Left lobe of liver (tissue), 2 donors: ENCODE measurements at regions not wholly inside any gene's neighbourhood (a gene's known extent, or its start where the extent isn't known, plus 50 kb on each side); places are given as distances from the start of the nearest gene placed in this dataset.
"Not testable (repeated sequence)": the region's sequence is repeated elsewhere in the genome, so short reads cannot be mapped to it uniquely, and the experiment has no call there.

Experiments used
- ATAC-seq: fragments of 200-7000 bp; cut with Tn5 transposase; one replicate; pipeline ENCODE4 v1.9.1; 2020; ENCODE audit warnings: mild to moderate bottlenecking, moderate library complexity
- DNase-seq: peaks from one replicate; pipeline ENCODE4 v3.0.0-alpha.2; 2020; ENCODE audit warnings: low spot score
- donor health status: DM: no; HTN: no; CAD: no; lungs with moderate emphysema.
- donor health status: DM: no; HTN: yes; CAD: no.

DNA sequence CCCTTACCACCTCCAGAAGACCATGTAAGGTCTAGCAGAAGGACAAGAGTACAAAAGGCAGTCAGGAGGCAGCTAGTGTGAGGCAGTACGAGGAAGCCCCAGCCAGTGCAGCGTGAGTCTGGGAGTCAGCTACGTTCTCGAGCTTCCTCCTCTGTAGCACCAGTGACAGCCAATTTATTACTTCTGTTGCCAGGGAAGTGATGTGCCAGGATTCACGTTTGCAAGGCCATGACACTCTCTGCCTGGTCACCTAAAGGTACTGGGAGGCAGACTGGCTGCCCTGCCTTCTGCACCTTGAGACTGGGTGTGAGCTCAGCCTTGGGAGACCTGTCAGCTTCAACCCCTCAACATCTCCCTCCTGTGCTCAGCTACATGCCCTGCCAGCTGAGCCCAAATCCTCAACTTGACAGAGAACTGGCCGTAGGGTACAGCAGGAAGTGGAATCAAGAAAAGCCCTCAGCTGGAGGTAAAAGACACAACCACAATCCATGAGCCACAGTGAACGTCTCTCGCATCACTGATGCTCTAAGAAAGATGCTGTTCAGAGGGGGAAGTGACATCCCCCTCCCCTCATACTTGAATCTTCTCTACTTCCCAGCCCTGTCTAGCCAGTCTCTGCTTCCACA, 182.5 kb upstream of the RGS6 start:
- DNase-seq (no peak), ATAC-seq (no peak)

DNA sequence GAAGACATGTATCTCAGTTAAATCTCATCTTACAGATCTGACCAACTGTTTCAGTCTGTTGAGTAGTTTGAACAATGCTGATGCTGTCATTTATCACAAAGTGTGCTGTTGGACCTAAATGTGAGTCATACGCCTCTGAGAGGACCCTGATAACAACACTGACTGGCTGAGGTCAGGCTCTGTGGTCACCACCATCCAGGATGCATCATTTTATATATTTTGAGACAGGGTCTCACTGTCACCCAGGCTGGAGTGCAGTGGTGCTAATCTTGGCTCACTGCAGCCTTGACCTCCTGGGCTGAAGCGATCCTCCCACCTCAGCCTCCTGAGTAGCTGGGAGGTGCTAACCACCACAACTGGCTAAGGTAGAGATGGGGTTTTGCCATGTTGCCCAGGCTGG, 181.0 kb upstream of the RGS6 start:
- ATAC-seq (no peak), DNase-seq (no peak)

DNA sequence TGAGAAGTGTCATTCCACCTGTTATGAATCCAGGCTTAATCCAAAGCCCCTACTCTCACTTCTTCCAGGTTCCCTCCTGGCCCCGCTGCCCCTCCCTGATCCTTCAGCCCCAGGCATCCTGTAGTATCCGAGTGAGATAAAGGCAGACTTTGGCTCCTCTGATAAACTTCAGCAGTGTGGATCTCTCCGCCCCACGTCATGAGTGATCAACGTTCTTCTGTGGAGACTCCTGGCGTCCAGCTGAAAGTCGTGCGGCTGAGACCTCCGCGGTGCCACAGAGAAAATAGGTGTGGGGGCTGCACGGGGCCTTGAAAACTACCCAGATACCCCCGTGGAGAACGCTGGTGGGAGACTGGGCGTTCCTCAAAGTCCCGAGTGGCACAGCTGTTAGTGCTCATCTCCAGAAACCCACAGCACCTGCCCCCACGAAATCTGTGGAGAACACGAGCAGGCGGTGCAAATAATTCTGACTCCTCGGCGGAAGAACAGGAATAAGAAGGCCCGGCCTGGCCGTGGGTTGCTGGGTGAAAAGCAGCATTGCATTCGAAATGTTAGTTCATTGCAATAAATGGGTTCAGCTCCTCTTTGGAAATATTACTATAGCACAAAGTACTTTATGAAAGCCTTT, 180.0 kb upstream of the RGS6 start:
- no peak for ATAC-seq
- DNase-seq, result no peak

DNA sequence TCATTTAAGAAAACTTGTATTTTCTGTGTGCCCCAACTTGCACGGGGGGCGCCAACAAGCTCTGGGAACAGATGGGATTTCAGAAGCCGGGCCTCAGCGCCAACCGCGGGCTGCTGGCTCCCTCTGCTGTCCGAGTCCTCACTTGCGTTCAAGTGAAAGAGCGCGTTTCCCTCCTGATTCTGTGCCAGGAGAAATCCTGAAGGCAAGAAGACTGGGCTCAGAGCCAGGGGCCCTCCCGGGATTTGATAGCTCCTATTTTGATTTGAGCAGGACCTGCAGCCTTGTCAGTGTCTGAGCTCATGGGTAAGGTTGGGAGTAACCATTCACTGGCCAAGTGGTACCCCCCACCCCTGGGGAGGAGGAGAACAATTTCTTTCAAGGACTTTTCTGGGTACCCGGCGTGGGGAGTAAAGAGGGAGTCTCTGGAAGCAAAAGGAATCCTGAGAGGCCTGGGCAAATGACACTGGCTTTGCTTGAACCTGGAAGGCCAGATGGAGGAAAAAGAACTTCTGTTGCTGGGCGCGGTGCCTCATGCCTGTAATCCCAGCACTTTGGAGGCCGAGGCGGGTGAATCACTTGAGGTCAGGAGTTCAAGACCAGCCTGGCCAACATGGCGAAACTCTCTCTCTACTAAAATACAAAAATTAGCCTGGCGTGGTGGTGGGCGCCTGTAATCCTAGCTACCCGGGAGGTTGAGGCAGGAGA, 179.0 kb upstream of the RGS6 start:
- peak; percentile 83 for DNase-seq
- ATAC-seq, result peak; percentile 98

DNA sequence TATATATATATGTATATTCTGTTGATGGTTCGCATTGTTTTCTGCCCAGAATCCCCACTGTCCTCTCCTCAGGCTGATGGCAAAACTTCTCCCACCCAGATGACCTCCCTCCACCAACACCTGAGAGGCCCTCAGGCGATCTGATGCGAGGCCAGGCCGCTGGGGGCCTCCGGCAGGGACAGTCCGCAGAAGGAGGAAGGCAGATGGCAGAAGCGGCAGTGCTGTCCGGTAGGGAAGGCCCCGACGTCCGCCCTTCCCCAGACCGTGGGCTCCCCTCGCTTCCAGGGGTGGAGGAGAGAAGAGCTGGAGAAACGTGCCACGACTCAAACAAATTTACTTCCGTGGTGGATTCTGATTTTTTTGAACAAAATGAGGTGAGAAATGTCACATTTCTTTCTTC, 178.3 kb upstream of the RGS6 start:
- ATAC-seq, result no peak
- no peak for DNase-seq

DNA sequence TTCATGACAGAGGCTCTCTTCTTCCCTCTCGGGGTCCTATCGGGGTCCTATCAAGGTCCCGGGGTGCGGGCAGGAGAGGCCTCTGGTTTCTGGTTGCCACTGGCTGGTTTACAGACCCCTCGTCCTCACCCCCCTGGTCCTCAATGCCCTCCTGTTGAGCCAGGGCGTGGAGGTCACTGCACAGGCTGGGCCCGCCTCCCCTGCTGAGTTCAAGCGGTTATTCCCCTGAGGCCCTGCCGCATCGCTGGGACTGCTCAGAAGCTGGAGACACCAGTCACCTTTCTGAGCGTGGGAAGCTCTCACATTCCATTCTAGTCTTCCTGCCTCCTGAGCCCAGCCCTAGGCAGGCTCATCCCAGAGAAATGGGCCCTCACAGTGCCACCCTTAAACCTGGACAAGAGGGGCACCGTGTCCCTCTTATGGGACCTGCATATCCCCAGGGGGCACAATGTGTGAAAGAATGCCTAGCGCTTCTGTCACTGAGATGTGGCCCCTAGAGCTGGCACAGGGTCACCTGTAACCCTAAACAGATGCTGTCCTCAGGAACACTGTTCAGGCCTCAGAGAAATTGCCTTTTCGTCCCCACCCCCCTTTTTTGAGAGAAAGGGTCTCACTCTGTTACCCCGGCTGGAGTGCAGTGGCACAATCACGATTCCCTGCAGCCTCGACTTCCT, 177.7 kb upstream of the RGS6 start:
- ATAC-seq, result no peak
- DNase-seq, result no peak

DNA sequence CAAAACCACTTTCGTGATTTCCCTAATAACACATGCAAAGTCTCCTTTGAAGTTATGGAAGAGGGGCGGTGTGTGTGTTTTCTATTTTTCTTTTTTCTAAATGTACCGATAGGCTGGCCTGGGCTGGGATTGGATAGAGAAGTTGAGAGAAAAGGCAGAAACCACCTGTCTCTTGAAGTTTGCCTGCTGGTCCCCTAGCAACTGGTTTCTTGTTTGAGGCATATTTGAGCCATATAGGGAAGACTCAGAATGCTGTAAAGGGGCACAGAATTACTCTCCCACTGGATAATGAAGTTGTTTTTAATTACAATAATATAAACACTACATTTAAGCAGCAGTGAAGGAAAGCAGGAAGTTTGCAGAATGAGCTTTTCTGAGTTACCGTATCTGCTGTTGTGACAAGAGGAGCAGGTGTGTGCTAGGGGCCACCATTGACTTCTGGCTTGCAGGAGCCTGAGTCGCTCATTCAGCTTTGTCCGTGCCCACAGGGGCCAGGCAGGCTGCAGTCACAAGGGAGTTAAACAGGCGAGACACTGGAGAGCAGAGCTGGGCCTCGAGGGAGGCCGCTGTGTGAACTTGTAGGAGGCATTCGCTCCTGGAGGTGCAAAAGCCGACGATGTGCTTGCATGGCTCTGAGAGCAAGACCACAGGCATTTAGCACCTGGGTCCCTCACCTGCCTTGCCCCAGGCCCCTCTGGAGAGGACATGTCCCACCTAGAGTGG, 173.8 kb upstream of the RGS6 start:
- DNase-seq, result no peak
- no peak for ATAC-seq

DNA sequence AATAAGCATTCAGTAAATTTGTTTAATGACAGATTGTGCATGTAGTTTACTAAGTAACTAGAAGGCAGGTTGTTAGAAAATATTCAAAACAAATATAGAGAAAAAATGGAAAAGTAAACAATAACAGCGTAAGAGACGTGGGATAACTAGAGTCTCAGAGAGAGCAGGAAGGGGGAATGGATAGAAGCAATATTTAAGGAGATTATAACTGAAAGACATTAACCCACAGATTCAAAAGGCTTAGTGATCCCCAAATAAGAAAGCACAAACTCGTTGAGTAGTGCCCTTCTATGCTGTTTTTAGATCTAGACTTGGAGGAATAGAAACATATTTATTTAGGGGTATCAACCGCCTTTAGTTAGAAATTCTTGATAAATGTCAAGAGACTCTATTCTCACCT, 169.7 kb upstream of the RGS6 start:
- no peak for DNase-seq
- no peak for ATAC-seq

DNA sequence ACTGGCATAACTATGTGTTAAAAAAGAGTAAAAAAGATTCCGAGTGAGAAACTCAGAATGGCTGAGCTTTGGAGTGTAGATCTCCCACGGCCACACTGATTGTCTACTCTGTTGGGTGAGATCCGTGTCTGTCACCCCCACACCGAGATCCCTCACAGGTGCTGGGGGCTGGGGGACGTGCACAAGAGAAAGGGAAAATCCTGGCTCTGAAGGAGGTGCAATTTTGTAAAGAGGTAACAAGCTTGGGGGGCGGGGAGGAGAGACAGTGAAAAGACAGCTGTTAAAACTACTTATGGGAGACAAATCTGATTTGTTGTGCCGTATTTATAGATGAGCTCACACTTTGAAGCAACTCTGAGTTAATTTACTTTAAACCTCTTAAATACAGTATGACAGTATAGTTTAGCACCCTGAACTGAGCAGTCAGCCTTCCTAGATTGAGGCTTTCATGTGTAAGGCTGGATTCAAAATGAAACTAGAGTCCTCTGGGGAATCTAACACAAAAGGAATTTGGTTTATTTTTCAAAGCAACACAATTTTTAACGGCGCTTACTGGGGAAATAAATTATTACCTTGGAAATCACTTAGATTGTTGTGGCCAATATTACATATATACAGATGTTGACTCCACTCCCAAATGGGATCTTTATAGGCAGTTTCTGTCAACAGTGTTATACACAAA, 167.4 kb upstream of the RGS6 start:
- no peak for DNase-seq
- peak; percentile 50 for ATAC-seq

DNA sequence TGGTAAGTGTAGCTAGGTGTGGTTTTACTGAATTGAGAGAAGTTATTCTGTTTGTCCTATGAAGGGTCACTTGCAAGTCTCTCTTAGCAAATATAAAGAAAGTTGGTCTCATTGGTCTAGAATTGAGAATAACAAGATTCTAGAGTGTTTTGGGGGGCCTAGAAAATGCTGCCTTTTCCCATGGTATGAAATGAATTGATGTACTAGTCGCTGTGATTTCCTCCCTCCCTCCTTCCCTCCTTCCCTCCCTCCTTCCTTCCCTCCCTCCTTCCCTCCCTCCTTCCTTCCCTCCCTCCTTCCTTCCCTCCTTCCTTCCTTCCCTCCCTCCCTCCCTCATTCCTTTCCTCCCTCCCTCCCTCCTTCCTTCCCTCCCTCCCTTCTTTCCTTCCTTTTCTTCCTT, 166.7 kb upstream of the RGS6 start:
- ATAC-seq (no peak), DNase-seq (no peak)

DNA sequence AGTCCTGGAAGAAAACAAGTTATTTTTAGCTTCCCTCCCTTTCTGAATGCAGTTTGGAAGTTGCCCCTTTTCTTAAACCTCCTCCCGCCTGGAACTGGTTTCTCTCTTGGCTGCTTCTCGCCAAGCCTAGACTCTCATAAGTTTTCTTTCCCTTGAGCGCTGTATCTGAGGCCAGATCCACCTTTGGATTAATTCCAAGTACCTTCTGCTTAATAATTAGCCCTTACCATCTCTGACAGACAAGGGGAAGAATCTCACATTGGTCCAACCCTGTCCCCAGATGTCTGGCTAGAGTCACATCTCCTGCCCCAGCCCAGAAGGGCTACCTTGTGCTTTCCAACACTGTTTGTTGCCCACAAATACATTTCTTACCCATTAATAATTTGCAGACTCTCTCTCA, 161.8 kb upstream of the RGS6 start:
- no peak for DNase-seq
- no peak for ATAC-seq

DNA sequence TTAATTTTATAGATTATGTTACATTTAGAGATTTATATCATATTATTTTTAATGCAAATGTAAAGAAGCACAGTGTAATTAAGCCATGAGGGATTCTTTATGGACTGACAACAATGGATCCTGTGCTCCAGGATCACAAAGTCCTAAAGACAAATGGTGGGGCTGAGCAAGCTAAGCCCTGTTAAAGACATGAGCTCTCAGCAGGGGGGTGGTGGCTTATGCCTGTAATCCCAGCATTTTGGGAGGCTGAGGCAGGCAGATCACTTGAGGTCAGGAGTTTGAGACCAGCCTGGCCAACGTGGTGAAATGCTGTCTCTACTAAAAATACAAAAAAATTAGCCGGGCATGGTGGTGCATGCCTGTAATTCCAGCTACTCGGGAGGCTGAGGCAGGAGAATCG, 160.8 kb upstream of the RGS6 start:
- not testable (repeated sequence) for DNase-seq, ATAC-seq

DNA sequence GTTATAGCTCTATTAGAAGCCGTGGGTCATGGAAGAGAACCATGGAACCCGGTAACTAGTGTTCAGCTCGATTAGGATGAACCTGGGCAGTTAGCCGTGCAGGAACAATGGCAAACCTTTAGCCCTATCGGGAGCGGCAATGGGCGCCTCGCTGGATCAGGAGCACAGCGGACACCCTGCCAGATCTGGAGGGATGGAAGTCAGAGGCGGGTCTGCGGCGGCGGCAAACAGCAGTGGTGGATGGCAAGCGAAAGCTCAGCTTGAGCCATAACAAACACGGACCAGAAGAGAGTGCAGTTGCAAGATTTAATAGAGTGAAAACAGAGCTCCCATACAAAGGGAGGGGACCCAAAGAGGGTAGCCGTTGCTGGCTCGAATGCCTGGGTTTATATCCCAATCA, 160.2 kb upstream of the RGS6 start:
- ATAC-seq, DNase-seq: not testable (repeated sequence)

DNA sequence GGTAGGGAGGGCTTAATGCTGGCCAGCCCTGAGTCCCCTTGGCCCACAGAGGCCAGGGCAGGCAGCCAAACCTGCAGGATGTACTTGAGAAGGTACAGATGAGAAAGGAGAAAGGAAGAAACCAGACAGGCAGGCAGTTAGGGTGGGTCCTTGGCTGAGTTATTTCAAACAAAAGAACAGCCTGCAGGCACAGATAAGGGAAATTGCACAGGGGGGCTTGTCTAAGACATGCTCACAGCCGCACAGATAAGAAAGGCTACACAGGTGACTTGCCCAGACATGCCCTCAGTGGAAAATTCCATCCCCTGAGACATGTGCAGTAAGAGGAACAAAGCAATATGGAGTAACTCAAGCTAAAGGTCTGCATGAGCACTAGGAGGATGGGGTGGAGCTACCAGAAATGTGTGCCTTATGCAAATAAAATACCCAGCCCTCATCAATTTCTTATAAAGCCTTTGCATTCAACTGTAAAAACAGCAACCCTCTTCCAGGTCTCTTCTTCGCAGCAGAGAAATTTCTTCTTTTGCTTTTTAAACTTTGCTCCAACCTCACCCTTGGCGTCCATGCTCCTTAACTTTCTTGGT, 158.2 kb upstream of the RGS6 start:
- ATAC-seq, result no peak

DNA sequence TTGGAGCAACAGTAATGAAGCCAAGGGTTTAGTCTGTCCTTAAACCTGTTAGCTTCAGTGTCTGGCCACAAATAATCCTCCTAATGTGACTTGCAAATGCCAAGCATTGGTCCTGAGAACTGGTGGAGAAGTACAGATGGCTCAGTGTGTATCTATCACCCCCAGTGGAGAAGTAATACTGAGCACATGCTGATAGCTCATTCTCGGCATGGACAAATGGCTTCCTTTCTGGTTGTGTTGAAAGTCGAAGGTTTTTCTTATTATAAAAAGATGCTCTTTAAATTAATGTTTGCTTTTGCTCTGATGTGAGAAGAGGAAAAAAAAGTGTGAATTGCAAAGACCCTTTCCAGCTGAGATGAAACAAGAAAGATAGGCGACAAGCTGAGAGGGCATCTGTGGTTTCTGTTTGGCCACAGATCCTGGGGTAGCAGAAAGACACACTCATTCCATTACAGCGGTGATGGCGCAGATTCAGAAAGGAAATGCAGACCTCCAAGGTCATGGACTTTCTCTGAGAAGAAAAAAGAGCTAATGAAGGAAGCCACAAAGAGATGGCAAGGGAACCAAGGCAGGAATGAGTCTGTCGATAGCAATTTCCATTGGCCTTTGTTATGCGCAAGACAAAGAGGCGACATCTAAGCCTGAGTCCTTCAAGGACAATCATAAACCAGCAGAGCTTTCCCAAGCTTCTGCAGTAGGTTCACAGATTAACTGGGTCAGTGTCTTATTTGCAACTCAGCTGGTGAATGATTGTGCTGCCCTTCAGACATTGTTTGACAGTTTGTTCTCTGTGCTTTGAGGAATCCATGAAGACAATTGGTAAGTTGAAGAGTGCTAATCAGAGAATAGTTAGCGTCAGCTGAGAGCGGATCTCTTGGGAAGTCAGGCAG, 155.5 kb upstream of the RGS6 start:
- DNase-seq (no peak), ATAC-seq (no peak)

More for the DNA sequence above, 158.2 kb upstream of the RGS6 start:
- DNase-seq, result no peak

DNA sequence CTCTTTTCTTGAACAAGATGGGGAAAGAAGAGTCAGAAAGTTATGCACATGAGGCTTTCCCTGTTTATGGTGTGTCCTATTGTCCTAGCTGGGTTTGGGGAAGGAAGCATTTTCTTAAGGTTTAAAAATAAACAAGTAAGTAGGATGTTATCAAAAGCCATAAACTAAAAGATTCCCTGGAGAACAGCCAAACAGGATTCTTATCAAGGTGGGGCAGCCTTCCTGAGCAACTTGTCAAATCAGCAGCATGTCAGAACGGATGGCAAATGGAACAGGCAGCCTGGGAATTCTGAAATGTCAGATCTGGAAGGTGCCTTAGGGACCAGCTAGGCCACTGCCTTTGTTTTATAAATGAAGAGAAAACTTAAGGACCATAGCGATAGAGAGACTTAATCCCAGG, 152.2 kb upstream of the RGS6 start:
- ATAC-seq (peak; percentile 16), DNase-seq (no peak)

DNA sequence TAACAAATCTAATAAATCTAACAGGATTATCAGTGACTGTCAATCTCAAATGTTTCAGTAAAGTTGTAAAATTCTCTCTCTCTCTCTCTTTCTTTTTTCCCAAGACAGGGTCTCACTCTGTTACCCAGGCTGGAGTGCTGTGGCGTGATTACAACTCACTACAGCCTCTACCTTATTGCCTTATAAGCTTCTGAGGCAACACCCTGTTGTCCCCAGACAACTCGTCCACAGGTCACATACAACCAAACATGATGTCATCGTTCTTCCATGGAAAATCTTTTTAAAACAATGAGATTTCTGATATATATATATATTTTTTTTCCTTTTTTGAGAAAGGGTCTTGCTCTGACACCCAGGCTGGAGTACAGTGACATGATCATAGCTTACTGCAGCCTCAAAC, 151.4 kb upstream of the RGS6 start:
- no peak for ATAC-seq

DNA sequence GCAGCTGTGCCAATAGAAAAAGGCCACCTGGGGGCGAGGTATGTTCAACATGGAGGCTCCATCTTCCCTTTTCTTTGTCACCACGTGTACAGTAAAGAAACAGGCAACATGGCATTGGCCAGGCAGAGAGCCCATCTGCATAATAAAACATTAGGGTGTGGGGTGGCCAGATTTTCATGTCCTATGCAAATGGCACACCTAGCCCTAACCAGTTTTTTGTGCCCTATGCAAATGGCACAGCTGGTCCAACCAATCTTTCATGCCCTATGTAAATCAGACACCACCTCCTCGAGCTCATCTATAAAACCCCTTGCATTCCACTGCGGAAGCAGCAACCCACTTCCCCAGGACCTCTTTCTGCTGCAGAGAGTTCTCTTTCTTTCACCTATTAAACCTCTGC, 149.1 kb upstream of the RGS6 start:
- DNase-seq, result no peak
- ATAC-seq, result no peak

More for the DNA sequence above, 151.4 kb upstream of the RGS6 start:
- no peak for DNase-seq

DNA sequence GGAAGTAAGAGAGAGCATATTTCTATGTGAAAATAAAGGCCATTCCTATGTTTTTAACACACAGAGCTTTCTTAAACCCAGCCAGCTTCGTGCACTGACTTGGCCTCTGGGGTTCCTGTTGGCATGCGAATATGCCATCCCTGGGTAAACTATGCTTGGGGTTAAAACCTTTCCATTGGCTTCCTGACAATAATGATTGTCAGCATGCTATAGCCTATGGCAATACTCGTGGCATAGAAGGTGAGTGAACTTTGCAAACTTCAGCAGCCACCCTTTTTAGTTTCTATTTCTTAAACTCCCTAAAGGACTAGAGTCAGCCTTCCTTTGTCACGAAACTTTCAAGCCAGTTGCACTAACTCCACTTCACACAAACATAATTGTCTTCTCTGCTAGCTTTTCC, 148.4 kb upstream of the RGS6 start:
- no peak for DNase-seq
- ATAC-seq, result no peak
